ENCODE measurements at regions not wholly inside any gene's neighbourhood (a gene's known extent, or its start where the extent isn't known, plus 50 kb on each side); places are given as distances from the start of the nearest gene placed in this dataset.
"Not testable (repeated sequence)": the region's sequence is repeated elsewhere in the genome, so short reads cannot be mapped to it uniquely, and the experiment has no call there.

DNA sequence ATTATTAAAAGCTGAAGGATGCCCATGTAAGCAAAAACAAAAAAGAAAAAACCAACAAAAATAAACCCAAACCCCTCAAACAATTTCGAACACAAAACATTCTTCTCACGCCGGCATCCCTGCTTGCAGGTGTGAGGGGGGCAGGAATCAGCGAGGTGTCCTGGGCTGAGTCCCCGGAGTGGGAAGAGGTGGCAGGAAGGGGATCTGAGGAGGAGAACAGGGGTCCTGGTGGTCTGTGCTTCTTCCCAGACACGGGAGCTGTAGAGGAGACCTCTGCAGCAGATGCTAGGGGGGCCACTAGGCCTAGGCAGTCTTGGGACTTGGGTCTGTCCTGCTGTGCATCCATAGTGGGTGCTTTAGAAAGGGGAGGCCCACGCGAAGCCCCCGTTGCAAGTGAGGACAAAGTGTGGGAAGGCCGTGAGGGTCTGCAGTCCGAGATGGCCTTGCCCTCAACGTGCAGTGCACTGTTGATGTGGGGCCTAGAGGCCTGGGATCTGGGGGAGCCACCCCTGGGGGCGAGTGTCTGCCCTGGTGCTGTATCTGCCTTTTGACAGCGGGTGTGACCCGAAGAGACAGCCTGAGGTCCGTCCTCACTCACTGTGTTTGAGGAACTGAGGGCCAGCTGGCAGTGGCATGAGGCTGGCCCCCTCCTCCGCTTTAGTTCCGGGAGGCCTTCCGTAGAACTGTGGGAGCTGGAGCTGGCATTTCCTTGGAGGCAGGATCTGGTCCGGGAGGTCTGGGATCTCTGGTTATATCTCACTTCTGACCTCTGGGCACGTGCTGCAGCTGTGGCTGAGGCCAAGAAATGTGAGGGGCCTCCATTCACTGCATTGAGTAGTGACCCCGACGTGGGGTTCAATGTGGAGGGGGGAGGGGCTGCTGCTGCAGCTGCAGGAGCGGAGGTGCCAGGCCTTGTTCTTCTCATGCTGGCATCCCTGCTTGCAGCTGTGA is 1371.5 kb downstream of the CDH12 start:
- TF ChIP-seq, protein P1, sequence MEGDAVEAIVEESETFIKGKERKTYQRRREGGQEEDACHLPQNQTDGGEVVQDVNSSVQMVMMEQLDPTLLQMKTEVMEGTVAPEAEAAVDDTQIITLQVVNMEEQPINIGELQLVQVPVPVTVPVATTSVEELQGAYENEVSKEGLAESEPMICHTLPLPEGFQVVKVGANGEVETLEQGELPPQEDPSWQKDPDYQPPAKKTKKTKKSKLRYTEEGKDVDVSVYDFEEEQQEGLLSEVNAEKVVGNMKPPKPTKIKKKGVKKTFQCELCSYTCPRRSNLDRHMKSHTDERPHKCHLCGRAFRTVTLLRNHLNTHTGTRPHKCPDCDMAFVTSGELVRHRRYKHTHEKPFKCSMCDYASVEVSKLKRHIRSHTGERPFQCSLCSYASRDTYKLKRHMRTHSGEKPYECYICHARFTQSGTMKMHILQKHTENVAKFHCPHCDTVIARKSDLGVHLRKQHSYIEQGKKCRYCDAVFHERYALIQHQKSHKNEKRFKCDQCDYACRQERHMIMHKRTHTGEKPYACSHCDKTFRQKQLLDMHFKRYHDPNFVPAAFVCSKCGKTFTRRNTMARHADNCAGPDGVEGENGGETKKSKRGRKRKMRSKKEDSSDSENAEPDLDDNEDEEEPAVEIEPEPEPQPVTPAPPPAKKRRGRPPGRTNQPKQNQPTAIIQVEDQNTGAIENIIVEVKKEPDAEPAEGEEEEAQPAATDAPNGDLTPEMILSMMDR (IDR thresholded peaks at IDR 0.05): not testable (repeated sequence)
- not testable (repeated sequence) for TF ChIP-seq POLR2AphosphoS5 (IDR thresholded peaks at IDR 0.05)
